ENCODE measurements at regions not wholly inside any gene's neighbourhood (a gene's known extent, or its start where the extent isn't known, plus 50 kb on each side); places are given as distances from the start of the nearest gene placed in this dataset.

GRCh38 chr9:110103257-110103656 is 104.7 kb downstream of the C9orf152 start:
- no peak overlapping the region for H3K27ac ChIP-seq (ENCODE audit: low read length)
- no peaks in the 10 kb centered on the region for H3K9me3 ChIP-seq (ENCODE audit: control insufficient read depth, low read depth, low read length)
- H3K36me3 ChIP-seq (ENCODE audit: control insufficient read depth, insufficient read depth, low read length) = no peaks in the 10 kb centered on the region
- DNase-seq = no peak
- no peak overlapping the region for H3K4me3 ChIP-seq (ENCODE audit: low read length)
- no CpG with 5 or more reads among the region's 2 CpGs for WGBS (ENCODE audit: insufficient coverage, low lambda C conversion rate)
- H3K4me1 ChIP-seq (ENCODE audit: control insufficient read depth, insufficient read depth, low read length) = peaks cover 3% of the 10 kb centered on the region
- H3K27me3 ChIP-seq (ENCODE audit: control insufficient read depth, insufficient read depth, low read length) = no peaks in the 10 kb centered on the region

- DNase-seq = no peak
- Histone ChIP-seq H3K36me3 (ENCODE audit: control insufficient read depth, insufficient read depth, low read length) (no peaks in the 10 kb centered on the region), H3K27ac (ENCODE audit: low read length) (peak overlapping the region; percentile 50), H3K4me3 (ENCODE audit: low read length) (no peak overlapping the region), H3K4me1 (ENCODE audit: control insufficient read depth, insufficient read depth, low read length) (peaks cover 3% of the 10 kb centered on the region), H3K9me3 (ENCODE audit: control insufficient read depth, low read depth, low read length) (no peaks in the 10 kb centered on the region), H3K27me3 (ENCODE audit: control insufficient read depth, insufficient read depth, low read length) (no peaks in the 10 kb centered on the region)
- WGBS (ENCODE audit: insufficient coverage, low lambda C conversion rate) = 53% methylated on average over 3 of the region's 5 CpGs
Observed at GRCh38 chr9:110104261-110104809, 103.6 kb downstream of the C9orf152 start.

- WGBS (ENCODE audit: insufficient coverage, low lambda C conversion rate) = no CpG with 5 or more reads among the region's 2 CpGs
- H3K27me3 ChIP-seq (ENCODE audit: control insufficient read depth, insufficient read depth, low read length) = no peaks in the 10 kb centered on the region
- peak overlapping the region; percentile 50 for H3K27ac ChIP-seq (ENCODE audit: low read length)
- no peak overlapping the region for H3K4me3 ChIP-seq (ENCODE audit: low read length)
- H3K9me3 ChIP-seq (ENCODE audit: control insufficient read depth, low read depth, low read length) = no peaks in the 10 kb centered on the region
- H3K36me3 ChIP-seq (ENCODE audit: control insufficient read depth, insufficient read depth, low read length) = no peaks in the 10 kb centered on the region
- peaks cover 3% of the 10 kb centered on the region for H3K4me1 ChIP-seq (ENCODE audit: control insufficient read depth, insufficient read depth, low read length)
- DNase-seq = peak; percentile 31 to 46
Observed at GRCh38 chr9:110105107-110105506, 102.9 kb downstream of the C9orf152 start.

- WGBS (ENCODE audit: insufficient coverage, low lambda C conversion rate) = 57% methylated on average over 1 of the region's 2 CpGs
- Histone ChIP-seq H3K4me3 (ENCODE audit: low read length) (no peak overlapping the region), H3K36me3 (ENCODE audit: control insufficient read depth, insufficient read depth, low read length) (no peaks in the 10 kb centered on the region)
Observed at GRCh38 chr9:110106661-110107060, 101.3 kb downstream of the C9orf152 start.

GRCh38 chr9:110109333-110110092 is 98.4 kb downstream of the C9orf152 start:
- WGBS (ENCODE audit: insufficient coverage, low lambda C conversion rate) = no CpG with 5 or more reads among the region's 7 CpGs
- no peak overlapping the region for H3K27ac ChIP-seq (ENCODE audit: low read length)
- H3K4me1 ChIP-seq (ENCODE audit: control insufficient read depth, insufficient read depth, low read length) = peaks cover 3% of the 10 kb centered on the region
- H3K4me3 ChIP-seq (ENCODE audit: low read length) = no peak overlapping the region
- no peaks in the 10 kb centered on the region for H3K9me3 ChIP-seq (ENCODE audit: control insufficient read depth, low read depth, low read length)
- DNase-seq = no peak
- no peaks in the 10 kb centered on the region for H3K36me3 ChIP-seq (ENCODE audit: control insufficient read depth, insufficient read depth, low read length)
- no peaks in the 10 kb centered on the region for H3K27me3 ChIP-seq (ENCODE audit: control insufficient read depth, insufficient read depth, low read length)

More at GRCh38 chr9:110106661-110107060, 101.3 kb downstream of the C9orf152 start:
- Histone ChIP-seq H3K4me1 (ENCODE audit: control insufficient read depth, insufficient read depth, low read length) (peaks cover 3% of the 10 kb centered on the region), H3K27me3 (ENCODE audit: control insufficient read depth, insufficient read depth, low read length) (no peaks in the 10 kb centered on the region), H3K9me3 (ENCODE audit: control insufficient read depth, low read depth, low read length) (no peaks in the 10 kb centered on the region), H3K27ac (ENCODE audit: low read length) (no peak overlapping the region)
- no peak for DNase-seq

GRCh38 chr9:110110154-110110553 is 97.8 kb downstream of the C9orf152 start:
- no CpG with 5 or more reads among the region's 2 CpGs for WGBS (ENCODE audit: insufficient coverage, low lambda C conversion rate)
- H3K27ac ChIP-seq (ENCODE audit: low read length) = no peak overlapping the region
- peaks cover 3% of the 10 kb centered on the region for H3K4me1 ChIP-seq (ENCODE audit: control insufficient read depth, insufficient read depth, low read length)

GRCh38 chr9:110111868-110112267 is 96.1 kb downstream of the C9orf152 start:
- no CpG with 5 or more reads among the region's 3 CpGs for WGBS (ENCODE audit: insufficient coverage, low lambda C conversion rate)
- no peak for DNase-seq
- Histone ChIP-seq H3K9me3 (ENCODE audit: control insufficient read depth, low read depth, low read length) (no peaks in the 10 kb centered on the region), H3K27ac (ENCODE audit: low read length) (no peak overlapping the region), H3K36me3 (ENCODE audit: control insufficient read depth, insufficient read depth, low read length) (no peaks in the 10 kb centered on the region), H3K4me3 (ENCODE audit: low read length) (no peak overlapping the region), H3K4me1 (ENCODE audit: control insufficient read depth, insufficient read depth, low read length) (no peaks in the 10 kb centered on the region), H3K27me3 (ENCODE audit: control insufficient read depth, insufficient read depth, low read length) (no peaks in the 10 kb centered on the region)

More at GRCh38 chr9:110110154-110110553, 97.8 kb downstream of the C9orf152 start:
- Histone ChIP-seq H3K4me3 (ENCODE audit: low read length) (no peak overlapping the region), H3K36me3 (ENCODE audit: control insufficient read depth, insufficient read depth, low read length) (no peaks in the 10 kb centered on the region), H3K27me3 (ENCODE audit: control insufficient read depth, insufficient read depth, low read length) (no peaks in the 10 kb centered on the region), H3K9me3 (ENCODE audit: control insufficient read depth, low read depth, low read length) (no peaks in the 10 kb centered on the region)
- DNase-seq = no peak

GRCh38 chr9:110112792-110113191 is 95.2 kb downstream of the C9orf152 start:
- no peaks in the 10 kb centered on the region for H3K9me3 ChIP-seq (ENCODE audit: control insufficient read depth, low read depth, low read length)
- H3K4me1 ChIP-seq (ENCODE audit: control insufficient read depth, insufficient read depth, low read length) = no peaks in the 10 kb centered on the region
- no peak for DNase-seq
- no peak overlapping the region for H3K4me3 ChIP-seq (ENCODE audit: low read length)
- no peak overlapping the region for H3K27ac ChIP-seq (ENCODE audit: low read length)
- no peaks in the 10 kb centered on the region for H3K36me3 ChIP-seq (ENCODE audit: control insufficient read depth, insufficient read depth, low read length)
- 100% methylated on average over 2 of the region's 4 CpGs for WGBS (ENCODE audit: insufficient coverage, low lambda C conversion rate)
- H3K27me3 ChIP-seq (ENCODE audit: control insufficient read depth, insufficient read depth, low read length) = no peaks in the 10 kb centered on the region

- Histone ChIP-seq H3K27ac (ENCODE audit: low read length) (peak overlapping the region; percentile 20), H3K9me3 (ENCODE audit: control insufficient read depth, low read depth, low read length) (no peaks in the 10 kb centered on the region), H3K4me3 (ENCODE audit: low read length) (no peak overlapping the region), H3K4me1 (ENCODE audit: control insufficient read depth, insufficient read depth, low read length) (no peaks in the 10 kb centered on the region), H3K27me3 (ENCODE audit: control insufficient read depth, insufficient read depth, low read length) (no peaks in the 10 kb centered on the region), H3K36me3 (ENCODE audit: control insufficient read depth, insufficient read depth, low read length) (no peaks in the 10 kb centered on the region)
- no peak for DNase-seq
- WGBS (ENCODE audit: insufficient coverage, low lambda C conversion rate) = 70% methylated on average over 2 of the region's 10 CpGs
Observed at GRCh38 chr9:110114086-110114858, 93.7 kb downstream of the C9orf152 start.

- no peak overlapping the region for H3K4me3 ChIP-seq (ENCODE audit: low read length)
- no peaks in the 10 kb centered on the region for H3K4me1 ChIP-seq (ENCODE audit: control insufficient read depth, insufficient read depth, low read length)
- H3K27me3 ChIP-seq (ENCODE audit: control insufficient read depth, insufficient read depth, low read length) = no peaks in the 10 kb centered on the region
- DNase-seq = no peak
- no CpG with 5 or more reads among the region's 7 CpGs for WGBS (ENCODE audit: insufficient coverage, low lambda C conversion rate)
- H3K9me3 ChIP-seq (ENCODE audit: control insufficient read depth, low read depth, low read length) = no peaks in the 10 kb centered on the region
- H3K27ac ChIP-seq (ENCODE audit: low read length) = no peak overlapping the region
- no peaks in the 10 kb centered on the region for H3K36me3 ChIP-seq (ENCODE audit: control insufficient read depth, insufficient read depth, low read length)
Observed at GRCh38 chr9:110114859-110115201, 93.1 kb downstream of the C9orf152 start.

All from large intestine (tissue), 3 donors.